ENCODE measurements at regions not wholly inside any gene's neighbourhood (a gene's known extent, or its start where the extent isn't known, plus 50 kb on each side); places are given as distances from the start of the nearest gene placed in this dataset.

DNA sequence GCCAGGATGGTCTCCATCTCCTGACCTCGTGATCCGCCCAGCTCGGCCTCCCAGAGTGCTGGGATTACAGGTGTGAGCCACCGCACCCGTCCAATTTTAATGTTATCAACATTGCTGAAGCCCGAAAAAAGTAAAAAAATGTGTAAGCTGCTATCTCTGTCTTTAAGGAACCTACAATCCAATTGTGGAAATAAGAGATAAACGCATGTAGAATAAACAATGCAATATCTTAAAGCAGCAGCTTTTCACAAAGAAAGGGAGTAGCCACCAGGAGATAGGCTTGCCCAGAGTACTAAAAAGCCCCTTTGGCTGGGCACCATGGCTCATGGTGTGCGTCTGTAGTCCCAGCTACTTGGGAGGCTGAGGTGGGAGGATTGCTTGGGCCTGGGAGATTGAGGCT lies 282.9 kb upstream of the LYZL1 start:
- DNase-seq = no peak
- Mint-ChIP-seq H3K36me3 (ENCODE audit: low read depth) (no peaks in the 10 kb centered on the region), H3K9me3 (no peaks in the 10 kb centered on the region), H3K4me1 (no peaks in the 10 kb centered on the region), H3K4me3 (no peak overlapping the region), H3K27me3 (no peaks in the 10 kb centered on the region), H3K27ac (no peak overlapping the region)
- ChIA-PET CTCF (interaction anchor here (0.5 kb wide), 1 partner anchor 22 kb away, joined by 3 read pairs; no protein-coding TSS in a partner anchor), POLR2A (no interaction called here)

DNA sequence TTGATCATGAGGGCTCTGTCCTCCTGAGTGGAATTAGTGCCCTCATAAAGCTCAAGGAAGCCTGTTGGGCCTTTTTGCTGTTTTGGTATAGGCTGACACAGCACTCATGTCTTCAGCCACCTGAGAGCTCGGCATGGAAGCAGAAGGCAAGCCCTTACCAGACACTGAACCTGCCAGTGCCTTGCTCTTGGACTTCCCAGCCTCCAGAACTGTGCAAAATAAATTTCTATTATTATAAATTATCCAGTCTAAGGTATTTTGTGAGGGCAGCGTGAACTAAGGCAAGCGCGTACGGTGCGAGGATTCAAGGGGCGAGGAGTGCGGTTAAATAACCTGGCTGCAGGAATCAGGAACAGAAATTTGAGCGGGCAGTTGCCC lies 281.5 kb upstream of the LYZL1 start:
- Mint-ChIP-seq H3K27ac (no peak overlapping the region), H3K4me3 (no peak overlapping the region), H3K4me1 (no peaks in the 10 kb centered on the region), H3K36me3 (ENCODE audit: low read depth) (no peaks in the 10 kb centered on the region), H3K9me3 (no peaks in the 10 kb centered on the region), H3K27me3 (no peaks in the 10 kb centered on the region)
- ChIA-PET CTCF (no interaction called here), POLR2A (no interaction called here)
- DNase-seq = no peak

DNA sequence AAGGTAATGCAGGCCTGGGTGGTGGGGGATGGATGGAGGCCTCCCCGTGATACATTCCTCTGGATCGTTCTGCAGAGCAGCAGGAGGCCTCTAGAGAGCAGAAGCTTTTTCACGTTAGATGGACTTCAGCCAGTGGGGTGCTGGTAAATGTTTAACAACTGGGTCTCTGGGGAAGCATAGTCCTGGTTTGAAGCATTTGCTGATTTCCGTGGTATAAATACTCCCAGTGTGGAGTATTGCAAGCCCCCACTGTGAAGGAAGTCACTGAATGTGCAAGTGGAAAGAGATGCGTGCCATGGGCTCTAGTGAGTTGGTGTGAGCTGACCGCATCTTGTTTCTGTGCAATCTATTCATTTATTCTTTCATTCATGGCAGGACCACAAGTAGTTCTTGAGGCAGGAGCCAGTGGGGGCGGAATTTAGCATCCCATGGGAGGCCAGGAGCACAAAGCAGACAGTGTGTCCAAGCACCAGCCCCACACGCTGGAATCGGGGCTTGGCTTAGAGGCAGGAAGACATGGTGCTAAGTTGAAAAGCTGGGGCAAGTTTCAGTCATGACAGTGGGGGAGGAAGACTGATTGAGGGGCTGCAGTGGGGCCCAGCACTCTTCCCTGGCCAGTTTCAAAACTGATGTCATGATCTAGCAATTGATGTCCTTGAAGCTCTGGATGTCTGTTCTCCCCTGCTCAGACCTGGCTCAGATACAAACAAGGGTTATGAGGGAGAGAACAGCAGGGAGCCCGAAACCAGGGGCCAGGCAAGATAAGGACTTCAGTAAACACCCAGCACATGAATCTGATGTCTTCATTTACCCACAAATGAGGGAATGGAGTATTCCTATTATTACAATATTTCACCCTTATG lies 280.9 kb upstream of the LYZL1 start:
- POLR2A ChIA-PET = no interaction called here

DNA sequence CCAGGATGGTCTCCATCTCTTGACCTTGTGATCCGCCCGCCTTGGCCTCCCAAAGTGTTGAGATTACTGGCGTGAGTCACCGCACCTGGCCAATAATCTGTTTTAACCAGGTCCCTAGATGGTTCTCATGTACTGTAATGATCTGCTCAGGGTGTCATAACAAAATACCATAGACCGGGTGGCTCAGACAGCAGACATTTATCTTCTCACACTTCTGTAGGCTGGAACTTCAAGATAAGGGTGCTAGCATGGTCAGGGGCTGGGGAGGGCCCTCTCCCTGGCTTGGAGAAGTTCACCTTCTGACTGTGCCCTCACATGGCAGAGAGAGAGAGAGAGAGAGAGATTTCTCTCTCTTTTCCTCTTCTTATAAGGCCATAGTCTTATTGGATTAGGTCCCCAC lies 279.4 kb upstream of the LYZL1 start:
- ChIA-PET CTCF (no interaction called here), POLR2A (no interaction called here)
- Mint-ChIP-seq H3K27ac (no peak overlapping the region), H3K4me1 (no peaks in the 10 kb centered on the region), H3K9me3 (no peaks in the 10 kb centered on the region), H3K4me3 (no peak overlapping the region), H3K27me3 (no peaks in the 10 kb centered on the region), H3K36me3 (ENCODE audit: low read depth) (no peaks in the 10 kb centered on the region)
- no peak for DNase-seq

More for the DNA sequence above, 280.9 kb upstream of the LYZL1 start:
- no peaks in the 10 kb centered on the region for H3K4me1 Mint-ChIP-seq
- CTCF ChIA-PET = no interaction called here
- no peaks in the 10 kb centered on the region for H3K36me3 Mint-ChIP-seq (ENCODE audit: low read depth)
- no peak overlapping the region for H3K4me3 Mint-ChIP-seq
- no peak overlapping the region for H3K27ac Mint-ChIP-seq
- no peaks in the 10 kb centered on the region for H3K9me3 Mint-ChIP-seq
- DNase-seq = no peak
- no peaks in the 10 kb centered on the region for H3K27me3 Mint-ChIP-seq

DNA sequence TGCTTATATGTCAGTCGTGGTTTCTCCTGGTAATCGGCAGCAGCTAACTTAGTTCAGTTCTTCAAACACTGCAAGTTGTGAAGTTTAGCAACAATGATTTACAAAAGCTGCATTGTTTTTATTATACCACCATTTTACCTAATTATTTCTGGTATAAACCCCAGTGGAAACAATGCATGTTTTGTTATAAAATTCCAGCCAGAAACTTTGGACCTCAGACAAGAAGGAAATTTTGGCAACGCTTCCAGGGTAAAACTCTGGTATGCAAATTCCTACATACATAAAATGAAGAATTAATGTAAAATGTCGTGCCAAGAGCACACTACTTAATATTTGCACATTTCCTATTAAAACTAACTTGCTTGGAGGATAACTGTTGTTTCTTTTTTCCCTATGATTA lies 277.4 kb upstream of the LYZL1 start:
- ChIA-PET POLR2A (no interaction called here), CTCF (no interaction called here)
- Mint-ChIP-seq H3K4me3 (no peak overlapping the region), H3K27ac (no peak overlapping the region), H3K36me3 (ENCODE audit: low read depth) (no peaks in the 10 kb centered on the region), H3K9me3 (no peaks in the 10 kb centered on the region), H3K4me1 (no peaks in the 10 kb centered on the region), H3K27me3 (peaks cover 10% of the 10 kb centered on the region)
- no peak for DNase-seq

DNA sequence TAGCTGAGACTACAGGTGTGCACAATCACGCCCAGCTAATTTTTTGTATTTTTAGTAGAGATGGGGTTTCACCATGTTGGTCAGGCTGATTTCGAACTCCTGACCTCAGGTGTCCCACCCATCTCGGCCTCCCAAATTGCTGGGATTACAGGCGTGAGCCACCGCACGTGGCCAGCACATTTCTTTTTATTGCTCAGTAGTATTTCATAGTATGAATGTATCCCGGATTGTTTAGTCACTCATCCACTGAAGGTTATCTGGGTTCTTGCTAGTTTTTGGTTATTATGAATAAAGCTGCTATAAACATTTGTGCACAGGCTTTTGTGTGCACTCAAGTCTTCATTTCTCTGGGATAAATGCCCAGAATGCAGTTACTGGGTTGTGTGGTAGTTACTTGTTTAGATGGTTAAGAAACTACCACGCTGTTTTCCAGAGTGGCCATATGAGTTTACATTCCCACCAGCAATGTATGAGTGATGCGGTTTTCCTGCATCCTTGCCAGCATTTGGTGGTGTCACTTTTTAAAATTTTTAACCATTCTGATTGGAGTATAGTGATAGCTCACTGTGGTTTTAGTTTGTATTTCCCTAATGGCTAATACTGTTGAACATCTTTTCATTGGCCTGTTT lies 275.8 kb upstream of the LYZL1 start:
- H3K4me1 Mint-ChIP-seq = no peaks in the 10 kb centered on the region
- H3K27ac Mint-ChIP-seq = no peak overlapping the region
- no peaks in the 10 kb centered on the region for H3K9me3 Mint-ChIP-seq
- no peak overlapping the region for H3K4me3 Mint-ChIP-seq
- POLR2A ChIA-PET = no interaction called here
- no peaks in the 10 kb centered on the region for H3K36me3 Mint-ChIP-seq (ENCODE audit: low read depth)
- CTCF ChIA-PET = interaction anchor here (0.6 kb wide), 1 partner anchor 123 kb away, joined by 3 read pairs; no protein-coding TSS in a partner anchor
- peaks cover 10% of the 10 kb centered on the region for H3K27me3 Mint-ChIP-seq
- DNase-seq = no peak

DNA sequence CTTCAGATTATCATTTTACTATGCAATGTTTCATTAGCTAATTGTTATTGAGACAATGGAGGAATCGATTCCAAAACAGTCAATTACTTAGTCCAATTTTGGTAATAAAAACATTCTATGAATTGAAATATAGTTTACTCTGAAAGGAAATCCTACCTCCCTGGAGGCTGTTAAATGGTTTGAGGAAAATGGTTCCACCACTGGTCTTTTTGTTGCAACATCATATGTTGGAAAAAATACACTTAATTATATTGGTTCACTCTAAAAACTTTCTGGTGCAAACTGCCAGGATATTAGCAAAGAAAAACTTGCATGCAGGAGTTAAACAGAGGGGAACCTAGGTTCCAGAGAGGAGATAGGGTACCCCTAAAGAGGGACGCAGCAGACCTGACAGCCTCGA lies 267.3 kb upstream of the LYZL1 start:
- CTCF ChIA-PET = no interaction called here
- no peak for DNase-seq
- Mint-ChIP-seq H3K36me3 (ENCODE audit: low read depth) (no peaks in the 10 kb centered on the region), H3K27ac (no peak overlapping the region), H3K9me3 (no peaks in the 10 kb centered on the region), H3K4me3 (no peak overlapping the region), H3K4me1 (no peaks in the 10 kb centered on the region), H3K27me3 (no peaks in the 10 kb centered on the region)
- POLR2A ChIA-PET = no interaction called here

DNA sequence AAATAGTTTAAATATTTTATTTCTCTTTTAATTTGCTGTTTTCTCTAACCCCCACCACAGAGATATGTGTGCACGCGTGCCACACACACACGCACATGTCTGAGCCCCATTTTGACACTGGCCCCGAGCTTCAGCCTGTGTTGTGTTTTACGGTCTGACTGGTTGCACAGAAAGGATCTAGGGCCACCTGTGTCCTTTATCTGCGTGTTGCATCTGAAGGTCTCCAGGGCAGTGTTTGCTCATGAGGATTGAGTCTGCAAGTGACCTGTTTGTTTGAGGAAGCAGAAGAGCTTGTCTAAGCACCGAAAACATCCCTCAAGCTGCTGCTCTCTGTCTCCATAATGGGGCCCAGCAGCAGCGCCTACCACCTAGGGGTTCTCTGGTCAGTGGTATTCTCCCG lies 266.4 kb upstream of the LYZL1 start:
- no peak for DNase-seq
- Mint-ChIP-seq H3K4me1 (no peaks in the 10 kb centered on the region), H3K27ac (no peak overlapping the region), H3K4me3 (no peak overlapping the region), H3K9me3 (no peaks in the 10 kb centered on the region), H3K27me3 (no peaks in the 10 kb centered on the region), H3K36me3 (ENCODE audit: low read depth) (no peaks in the 10 kb centered on the region)
- CTCF ChIA-PET = no interaction called here
- POLR2A ChIA-PET = no interaction called here

DNA sequence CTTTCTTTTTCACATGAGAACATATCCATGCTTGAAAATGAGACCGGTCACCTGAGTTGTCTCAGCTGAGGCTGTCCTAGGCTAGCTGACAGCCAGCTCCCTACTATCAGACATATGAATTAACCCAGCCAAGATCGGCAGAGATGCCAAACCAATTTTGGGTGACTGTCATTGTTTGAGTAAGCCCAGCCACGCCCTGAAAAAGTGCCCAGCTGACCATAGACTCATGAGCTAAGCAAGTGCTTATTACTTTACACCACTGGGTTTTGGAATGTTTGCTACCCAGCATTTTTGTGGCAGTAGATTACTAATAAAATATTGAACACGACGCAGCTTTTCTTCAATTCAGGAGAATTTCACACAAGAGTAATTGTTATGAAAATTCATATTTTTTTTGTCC lies 265.2 kb upstream of the LYZL1 start:
- no peak for DNase-seq
- POLR2A ChIA-PET = no interaction called here
- H3K36me3 Mint-ChIP-seq (ENCODE audit: low read depth) = no peaks in the 10 kb centered on the region
- no peaks in the 10 kb centered on the region for H3K27me3 Mint-ChIP-seq
- no peaks in the 10 kb centered on the region for H3K4me1 Mint-ChIP-seq
- H3K27ac Mint-ChIP-seq = no peak overlapping the region
- H3K4me3 Mint-ChIP-seq = no peak overlapping the region
- no peaks in the 10 kb centered on the region for H3K9me3 Mint-ChIP-seq
- CTCF ChIA-PET = no interaction called here

DNA sequence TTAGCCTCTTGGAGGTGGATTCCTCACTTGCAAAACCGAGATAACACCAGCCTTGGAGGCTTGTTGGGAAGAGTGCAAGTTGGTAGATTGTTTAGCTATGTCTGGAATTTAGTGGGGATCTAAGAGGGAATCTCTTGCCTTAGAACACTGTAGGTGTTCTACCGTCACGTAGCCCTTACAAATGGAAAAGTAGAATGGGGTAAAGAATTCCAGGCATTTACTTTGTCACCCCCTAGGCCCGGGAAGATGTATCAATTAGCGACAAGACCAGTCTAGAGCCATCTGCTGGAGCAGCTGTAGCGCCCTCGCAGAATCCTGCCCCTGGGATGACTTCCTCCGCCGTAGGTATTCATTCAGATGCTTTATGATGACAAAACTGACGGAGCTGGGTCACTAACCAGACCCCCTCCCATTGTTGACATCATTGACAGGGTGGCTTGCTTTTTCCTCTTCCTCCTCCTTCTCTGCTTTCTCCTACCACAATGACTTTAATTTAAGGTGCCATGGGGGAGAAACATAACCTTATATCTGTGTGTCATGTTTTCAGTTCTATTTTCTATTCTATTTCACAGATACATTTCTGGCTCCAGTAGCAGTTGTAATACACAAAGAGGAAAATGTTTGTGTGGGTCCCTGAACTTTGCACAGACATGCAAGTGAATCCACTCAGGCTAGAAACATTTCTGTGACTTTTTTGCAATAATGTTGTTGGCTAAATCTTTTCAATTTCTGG lies 262.6 kb upstream of the LYZL1 start:
- CTCF ChIA-PET = interaction anchor here (0.5 to 1.4 kb wide), 2 partner anchors 12 to 539 kb away, joined by 3 to 4 read pairs; no protein-coding TSS in a partner anchor
- no peak overlapping the region for H3K27ac Mint-ChIP-seq
- DNase-seq = no peak
- H3K9me3 Mint-ChIP-seq = no peaks in the 10 kb centered on the region
- POLR2A ChIA-PET = no interaction called here
- H3K4me1 Mint-ChIP-seq = no peaks in the 10 kb centered on the region
- no peaks in the 10 kb centered on the region for H3K36me3 Mint-ChIP-seq (ENCODE audit: low read depth)
- H3K4me3 Mint-ChIP-seq = no peak overlapping the region
- H3K27me3 Mint-ChIP-seq = peaks cover under 1% of the 10 kb centered on the region

DNA sequence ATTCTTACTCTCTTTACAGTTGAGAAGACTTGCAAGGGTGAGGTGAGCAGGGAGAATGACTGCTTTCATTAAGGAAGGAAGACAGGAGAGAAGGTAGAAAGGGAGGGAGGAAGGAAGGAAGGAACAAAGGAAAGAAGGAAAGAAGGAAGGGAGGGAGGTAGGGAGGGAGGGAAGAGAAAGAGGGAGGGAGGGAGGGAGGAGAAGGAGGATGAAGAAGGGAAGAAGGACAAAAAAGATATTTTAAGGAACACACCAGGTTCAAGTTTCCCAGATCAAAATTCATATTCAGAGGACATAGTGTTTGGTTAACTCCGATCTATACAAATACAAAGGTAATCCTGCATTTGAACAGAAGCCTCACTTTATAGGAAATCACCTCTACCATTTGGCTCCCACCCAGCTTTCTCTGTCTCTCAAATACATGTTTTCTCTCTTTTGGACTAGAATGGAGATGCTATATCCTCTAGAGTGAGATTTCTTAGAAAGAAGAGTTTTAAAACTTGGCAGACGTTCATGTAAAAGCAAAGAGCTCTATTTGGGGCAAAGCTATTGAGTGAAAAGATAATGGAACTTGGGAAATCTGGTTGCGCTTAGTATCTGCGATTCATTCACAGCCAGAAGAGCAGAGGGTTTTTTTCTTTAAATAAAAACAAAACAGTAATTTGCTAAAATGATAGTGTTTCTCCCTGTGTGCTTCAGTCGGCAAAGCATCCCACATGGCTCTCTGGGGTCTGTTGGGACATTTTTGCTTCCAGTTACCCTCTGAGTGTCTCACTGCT lies 261.9 kb upstream of the LYZL1 start:
- no peak overlapping the region for H3K27ac Mint-ChIP-seq
- H3K9me3 Mint-ChIP-seq = no peaks in the 10 kb centered on the region
- no peak overlapping the region for H3K4me3 Mint-ChIP-seq
- ChIA-PET POLR2A (no interaction called here), CTCF (interaction anchor here (0.9 to 1.4 kb wide), 2 partner anchors 11 to 21 kb away, joined by 3 to 4 read pairs; no protein-coding TSS in a partner anchor)
- peaks cover 3% of the 10 kb centered on the region for H3K27me3 Mint-ChIP-seq
- H3K36me3 Mint-ChIP-seq (ENCODE audit: low read depth) = no peaks in the 10 kb centered on the region
- H3K4me1 Mint-ChIP-seq = no peaks in the 10 kb centered on the region
- DNase-seq = no peak

DNA sequence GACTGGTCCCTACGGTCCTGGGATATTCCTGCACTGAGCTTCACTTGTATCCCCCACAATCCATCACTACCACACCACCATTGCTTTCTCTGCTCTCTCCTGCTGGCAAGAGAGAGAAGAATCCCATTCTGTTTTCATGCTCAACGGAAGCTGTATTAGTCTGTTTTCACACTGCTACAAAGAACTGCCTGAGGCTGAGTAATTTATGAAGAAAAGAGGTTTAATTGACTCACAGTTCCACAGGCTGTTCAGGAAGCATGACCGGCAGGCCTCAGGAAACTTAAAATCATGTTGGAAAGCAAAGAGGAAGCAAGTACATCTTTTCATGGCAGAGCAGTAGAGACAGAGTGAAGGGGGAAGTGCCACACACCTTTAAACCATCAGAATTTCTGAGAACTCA lies 260.4 kb upstream of the LYZL1 start:
- no peak overlapping the region for H3K27ac Mint-ChIP-seq
- H3K36me3 Mint-ChIP-seq (ENCODE audit: low read depth) = no peaks in the 10 kb centered on the region
- no peak for DNase-seq
- ChIA-PET CTCF (no interaction called here), POLR2A (no interaction called here)
- H3K4me3 Mint-ChIP-seq = no peak overlapping the region
- H3K4me1 Mint-ChIP-seq = no peaks in the 10 kb centered on the region
- peaks cover 3% of the 10 kb centered on the region for H3K27me3 Mint-ChIP-seq
- no peaks in the 10 kb centered on the region for H3K9me3 Mint-ChIP-seq

DNA sequence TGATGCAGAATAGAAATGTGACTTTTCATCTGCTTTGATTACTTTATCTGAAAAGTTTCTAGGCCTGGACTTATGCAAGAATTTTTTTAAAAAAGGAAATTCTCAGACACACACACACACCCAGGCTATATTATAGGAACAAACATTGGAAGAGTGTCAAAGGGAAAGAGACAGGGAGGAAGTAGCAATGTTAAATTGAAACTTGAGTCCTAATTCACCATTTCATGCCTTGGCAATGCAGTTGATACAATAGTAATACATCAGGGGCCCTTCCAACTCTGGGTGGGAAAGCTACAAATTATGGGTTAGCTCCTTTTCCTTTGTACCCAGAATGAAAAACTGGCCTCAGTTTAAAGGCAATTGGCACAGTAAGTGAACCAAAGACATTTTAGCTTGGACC lies 258.0 kb upstream of the LYZL1 start:
- H3K27ac Mint-ChIP-seq = no peak overlapping the region
- CTCF ChIA-PET = interaction anchor here (0.6 kb wide), 1 partner anchor 1242 kb away, joined by 3 read pairs; no protein-coding TSS in a partner anchor
- no peak for DNase-seq
- H3K36me3 Mint-ChIP-seq (ENCODE audit: low read depth) = no peaks in the 10 kb centered on the region
- no peaks in the 10 kb centered on the region for H3K9me3 Mint-ChIP-seq
- peaks cover 3% of the 10 kb centered on the region for H3K27me3 Mint-ChIP-seq
- POLR2A ChIA-PET = no interaction called here
- no peaks in the 10 kb centered on the region for H3K4me1 Mint-ChIP-seq
- H3K4me3 Mint-ChIP-seq = no peak overlapping the region
